ENCODE measurements at regions not wholly inside any gene's neighbourhood (a gene's known extent, or its start where the extent isn't known, plus 50 kb on each side); places are given as distances from the start of the nearest gene placed in this dataset.

GRCh38 chr7:33701927-33702326, 203.4 kb upstream of the BMPER start:
- DNase-seq = no peak

GRCh38 chr7:33702514-33703054, 202.8 kb upstream of the BMPER start:
- no peak for DNase-seq

DNA sequence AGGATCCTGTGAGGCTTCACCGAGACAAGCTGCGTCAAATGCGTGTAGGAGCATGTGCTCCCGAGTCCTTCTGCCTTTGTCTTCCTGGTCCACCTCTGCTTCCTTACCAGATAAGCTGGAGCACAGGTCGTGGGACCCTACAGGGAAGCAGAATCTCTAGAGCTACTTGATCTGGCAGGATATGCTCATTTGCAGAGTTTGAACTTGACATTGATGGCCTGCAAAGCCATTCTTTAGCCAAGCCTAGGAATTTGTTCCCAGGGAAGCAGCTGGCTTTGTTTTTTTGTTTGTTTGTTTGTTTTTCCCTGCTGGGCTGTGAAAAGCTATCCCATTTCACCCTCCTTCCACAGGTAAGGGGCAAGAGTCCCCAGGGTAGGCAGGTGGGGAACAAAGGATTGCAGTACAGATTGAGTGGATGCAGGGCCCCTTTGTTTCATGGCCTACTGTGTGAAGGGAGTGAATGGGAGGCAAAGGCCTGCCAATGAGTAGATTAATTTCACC, 200.0 kb upstream of the BMPER start:
- DNase-seq = no peak

DNA sequence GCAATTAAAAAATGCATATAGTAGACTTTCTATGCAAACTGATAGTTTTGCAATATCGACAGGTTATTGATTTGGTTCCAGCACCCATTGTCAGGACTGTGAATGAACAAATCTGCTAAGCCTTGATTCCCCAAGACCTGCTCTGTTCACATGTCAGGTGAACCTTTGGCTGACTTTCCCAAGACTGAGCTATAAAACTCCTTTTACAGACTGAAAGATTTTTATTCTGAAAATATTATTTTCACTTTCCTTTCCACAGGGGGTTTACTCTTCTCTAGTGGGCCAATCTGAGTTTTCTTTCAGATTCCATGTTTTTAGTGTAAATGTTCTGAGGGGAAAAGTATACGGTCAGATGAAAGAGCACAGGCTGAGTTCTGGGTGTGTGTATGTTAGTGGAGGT, 199.2 kb upstream of the BMPER start:
- DNase-seq = no peak

- no peak for DNase-seq
Observed at GRCh38 chr7:33706771-33707200, 198.6 kb upstream of the BMPER start.

GRCh38 chr7:33707427-33707826, 197.9 kb upstream of the BMPER start:
- no peak for DNase-seq

- no peak for DNase-seq
Observed at GRCh38 chr7:33710608-33711007, 194.7 kb upstream of the BMPER start.

- no peak for DNase-seq
Observed at GRCh38 chr7:33711231-33712019, 193.9 kb upstream of the BMPER start.

DNA sequence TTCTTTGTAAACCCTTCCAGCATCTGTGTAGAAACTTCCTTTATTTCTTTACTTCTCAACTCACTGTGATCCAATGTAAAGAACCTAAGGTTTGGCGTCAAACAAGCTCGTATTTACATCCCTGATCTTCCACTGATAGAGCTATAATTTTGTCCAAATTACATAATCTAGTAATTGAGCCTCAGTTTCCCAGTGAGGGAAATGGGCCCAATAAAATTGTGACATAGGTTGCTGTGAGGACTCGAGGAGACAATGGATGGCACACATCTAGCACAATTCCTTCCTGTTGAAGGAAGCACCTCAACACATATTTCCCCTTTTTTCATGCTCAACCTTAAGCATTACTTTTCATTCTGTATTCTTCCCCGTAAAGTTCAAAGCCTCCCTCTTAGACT, 193.3 kb upstream of the BMPER start:
- DNase-seq = no peak

- no peak for DNase-seq
Observed at GRCh38 chr7:33714208-33714607, 191.1 kb upstream of the BMPER start.

GRCh38 chr7:33716581-33717477, 188.5 kb upstream of the BMPER start:
- peak; percentile 41 for DNase-seq

DNA sequence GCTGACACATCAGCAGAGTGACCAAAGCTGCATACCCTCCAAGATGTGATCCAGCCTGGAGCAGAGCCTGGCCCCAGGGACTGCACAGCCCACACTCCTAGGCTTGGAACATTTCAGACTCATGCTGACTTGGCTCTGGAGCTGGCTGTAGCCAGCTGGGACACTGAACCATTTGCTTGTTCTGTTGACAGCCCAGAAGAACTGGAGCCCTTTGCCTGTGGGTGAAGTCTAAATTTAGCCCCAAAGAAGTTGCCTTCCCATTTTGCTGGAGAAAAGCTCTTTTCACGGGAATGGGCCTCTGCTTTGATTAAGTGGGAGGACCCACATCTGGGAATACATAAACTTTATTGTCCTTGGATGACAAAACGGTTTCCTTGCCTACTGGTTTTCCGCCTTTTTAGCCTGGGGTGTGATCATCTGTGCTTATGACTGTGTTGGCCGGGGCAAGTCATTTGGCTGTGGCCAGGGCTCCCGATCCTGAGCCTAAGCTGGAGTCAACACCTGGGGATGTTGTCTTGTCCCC, 186.2 kb upstream of the BMPER start:
- DNase-seq = no peak

GRCh38 chr7:33720139-33720538, 185.2 kb upstream of the BMPER start:
- no peak for DNase-seq

DNA sequence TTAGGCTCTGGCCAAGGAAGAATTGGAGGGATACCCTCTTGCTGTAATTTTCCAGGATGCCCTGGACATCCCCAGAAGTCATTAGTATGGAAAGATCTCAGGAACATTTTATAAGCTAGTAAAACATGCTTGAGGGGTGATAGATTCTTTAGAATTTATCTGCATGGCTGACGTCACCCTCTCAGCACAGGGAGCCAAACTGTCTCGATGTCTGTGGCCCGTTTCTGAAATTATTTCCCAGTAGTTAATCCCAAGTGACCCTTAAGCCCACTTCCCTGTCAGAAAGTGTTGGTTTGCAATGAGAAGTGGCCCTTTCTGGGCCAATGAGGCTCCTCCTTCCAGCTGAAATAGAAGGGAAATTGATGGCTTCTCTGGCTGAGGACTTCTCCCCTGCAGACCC, 184.5 kb upstream of the BMPER start:
- no peak for DNase-seq

DNA sequence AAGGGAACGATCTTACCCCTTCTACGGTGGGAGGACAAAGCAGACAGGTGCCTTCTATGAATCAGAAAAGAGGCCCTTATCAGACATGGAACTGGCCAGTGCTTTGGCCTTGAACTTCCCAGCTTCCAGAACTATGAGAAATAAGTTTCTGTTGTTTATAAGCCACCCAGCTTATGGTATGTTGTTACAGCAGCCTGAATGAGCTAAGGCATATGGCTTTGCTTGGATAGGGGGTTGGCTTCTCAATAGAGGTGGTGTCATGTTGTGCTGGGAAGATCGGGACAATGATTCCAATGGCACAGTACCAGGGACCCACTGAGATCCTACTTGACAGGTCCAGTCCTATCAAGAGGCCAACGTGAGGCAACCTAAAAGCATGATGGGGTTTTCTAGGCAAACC, 183.4 kb upstream of the BMPER start:
- no peak for DNase-seq

- DNase-seq = no peak
Observed at GRCh38 chr7:33722383-33723101, 182.8 kb upstream of the BMPER start.

DNA sequence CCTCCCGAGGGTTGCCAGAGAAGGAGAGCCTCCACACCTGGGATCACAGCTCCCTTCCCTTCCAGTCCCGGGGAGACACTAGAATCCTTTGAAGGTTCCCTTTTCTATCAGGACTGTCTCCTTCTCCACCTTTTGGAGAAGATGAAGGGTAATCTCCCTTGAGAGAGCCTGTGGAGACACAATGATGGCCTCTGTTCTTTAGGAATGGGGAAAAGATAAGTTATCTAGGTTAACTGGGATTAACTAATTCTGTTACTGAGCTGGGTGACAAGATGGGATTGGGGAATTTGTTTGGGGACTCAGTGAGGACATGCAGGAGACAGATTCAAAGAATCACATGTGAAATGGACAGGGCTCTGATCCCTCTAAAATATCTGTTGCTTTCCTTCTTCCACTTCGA, 181.1 kb upstream of the BMPER start:
- no peak for DNase-seq

GRCh38 chr7:33725111-33726025, 180.0 kb upstream of the BMPER start:
- DNase-seq = no peak

DNA sequence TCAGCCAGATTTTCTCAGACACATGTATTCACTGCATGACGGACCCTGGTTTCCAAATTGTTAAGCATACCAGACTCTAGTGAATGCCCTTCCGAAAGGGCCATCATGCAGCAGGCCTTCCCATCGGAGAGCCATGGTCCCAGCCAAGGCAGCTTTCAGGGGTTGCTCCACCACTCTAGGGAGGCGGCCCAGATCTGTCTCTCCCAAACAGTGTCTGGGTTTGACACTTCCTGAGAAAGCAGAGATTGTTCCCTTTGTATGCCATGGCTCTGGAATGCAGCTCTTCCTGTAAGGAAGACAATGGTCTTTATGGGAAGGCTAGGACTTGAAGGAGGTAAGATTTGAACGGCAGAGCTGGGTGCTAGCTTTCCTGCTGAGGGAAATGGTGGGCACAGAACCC, 178.8 kb upstream of the BMPER start:
- DNase-seq = no peak

- no peak for DNase-seq
Observed at GRCh38 chr7:33727315-33727714, 178.0 kb upstream of the BMPER start.

- no peak for DNase-seq
Observed at GRCh38 chr7:33728873-33729551, 176.3 kb upstream of the BMPER start.

Data from NCI-H526 treated with DMSO at 0.1 percent for 48 hours (cell line).